ENCODE measurements at regions not wholly inside any gene's neighbourhood (a gene's known extent, or its start where the extent isn't known, plus 50 kb on each side); places are given as distances from the start of the nearest gene placed in this dataset.

DNA sequence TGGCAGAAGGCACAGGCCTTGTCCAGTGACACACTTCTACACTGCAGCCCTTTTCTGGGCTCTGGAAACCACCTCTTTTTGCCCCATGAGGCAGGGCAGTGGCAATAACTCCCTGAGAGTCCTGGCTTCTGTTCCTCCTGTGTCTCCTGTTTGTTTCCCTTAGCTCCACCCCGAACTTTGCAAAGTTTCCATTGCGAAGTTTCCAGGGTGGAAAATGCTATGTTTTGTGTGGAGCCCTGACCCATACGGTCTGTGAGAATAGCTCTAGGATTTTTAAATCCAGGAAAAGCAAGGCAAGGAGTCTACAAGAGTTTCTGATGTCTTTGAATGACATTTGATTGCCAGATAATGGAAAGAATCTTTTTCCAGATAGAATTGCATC is 92.2 kb upstream of the AKR1E2 start:
- H3K27me3 ChIP-seq = no peaks in the 10 kb centered on the region
- no peak overlapping the region for H3K27ac ChIP-seq
- no peaks in the 10 kb centered on the region for H3K9me3 ChIP-seq
- H3K4me3 ChIP-seq = no peak overlapping the region
- no peak for DNase-seq (ENCODE audit: low spot score)
- no peaks in the 10 kb centered on the region for H3K36me3 ChIP-seq
- H3K4me1 ChIP-seq = no peaks in the 10 kb centered on the region
- TF ChIP-seq, protein P1, sequence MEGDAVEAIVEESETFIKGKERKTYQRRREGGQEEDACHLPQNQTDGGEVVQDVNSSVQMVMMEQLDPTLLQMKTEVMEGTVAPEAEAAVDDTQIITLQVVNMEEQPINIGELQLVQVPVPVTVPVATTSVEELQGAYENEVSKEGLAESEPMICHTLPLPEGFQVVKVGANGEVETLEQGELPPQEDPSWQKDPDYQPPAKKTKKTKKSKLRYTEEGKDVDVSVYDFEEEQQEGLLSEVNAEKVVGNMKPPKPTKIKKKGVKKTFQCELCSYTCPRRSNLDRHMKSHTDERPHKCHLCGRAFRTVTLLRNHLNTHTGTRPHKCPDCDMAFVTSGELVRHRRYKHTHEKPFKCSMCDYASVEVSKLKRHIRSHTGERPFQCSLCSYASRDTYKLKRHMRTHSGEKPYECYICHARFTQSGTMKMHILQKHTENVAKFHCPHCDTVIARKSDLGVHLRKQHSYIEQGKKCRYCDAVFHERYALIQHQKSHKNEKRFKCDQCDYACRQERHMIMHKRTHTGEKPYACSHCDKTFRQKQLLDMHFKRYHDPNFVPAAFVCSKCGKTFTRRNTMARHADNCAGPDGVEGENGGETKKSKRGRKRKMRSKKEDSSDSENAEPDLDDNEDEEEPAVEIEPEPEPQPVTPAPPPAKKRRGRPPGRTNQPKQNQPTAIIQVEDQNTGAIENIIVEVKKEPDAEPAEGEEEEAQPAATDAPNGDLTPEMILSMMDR (IDR thresholded peaks at IDR 0.05) = no peak

DNA sequence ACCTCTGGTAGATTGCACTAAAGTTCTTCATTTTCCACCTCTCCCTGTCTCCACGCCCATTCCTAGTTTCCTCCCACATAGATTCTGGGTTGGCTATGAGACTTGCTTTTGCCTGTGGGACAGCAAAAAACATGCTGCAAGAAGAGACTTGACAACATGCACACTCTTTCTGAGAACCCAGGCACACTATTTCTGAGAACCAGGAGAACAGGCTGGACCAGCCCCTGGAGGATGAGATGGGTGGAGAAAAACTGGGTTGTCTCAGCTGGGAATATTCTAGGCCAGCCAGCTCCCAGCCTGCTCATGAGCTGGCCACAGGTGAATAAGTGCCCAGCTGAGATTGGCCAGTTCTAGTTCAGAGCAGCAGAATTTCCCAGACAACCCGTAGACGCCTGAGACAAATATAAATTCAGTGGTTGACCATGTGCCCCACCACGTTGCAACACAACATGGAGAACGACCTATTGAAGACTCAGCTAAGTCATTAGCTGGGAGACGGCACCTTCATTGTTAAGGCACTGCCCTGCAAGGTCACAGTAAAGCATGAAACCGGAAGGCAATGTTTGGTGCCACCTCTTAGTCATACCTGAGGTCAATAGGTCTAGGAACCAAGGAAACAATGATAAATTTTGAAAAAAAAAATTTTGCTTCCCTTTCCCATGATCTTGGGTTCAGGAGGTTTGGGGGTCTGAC is 92.7 kb upstream of the AKR1E2 start:
- no peak overlapping the region for H3K27ac ChIP-seq

DNA sequence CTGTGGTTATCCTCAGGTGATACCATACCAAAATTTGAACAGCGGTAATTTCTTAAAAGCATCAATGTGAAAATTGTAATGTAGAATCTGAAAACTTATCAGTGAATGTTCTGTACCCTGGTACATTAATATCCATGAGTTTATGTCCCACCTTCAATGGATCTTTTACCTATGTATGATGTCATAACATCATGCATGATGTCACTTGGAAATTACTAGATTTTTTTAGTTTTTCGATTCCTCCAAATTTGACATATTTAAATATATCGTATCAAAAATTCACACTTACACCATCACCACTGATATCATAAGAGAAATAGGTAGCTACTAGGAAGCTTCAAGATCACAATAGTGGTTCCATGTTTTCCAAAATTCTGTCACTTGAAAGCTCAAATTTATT is 95.0 kb upstream of the AKR1E2 start:
- TF ChIP-seq, protein P1 (IDR thresholded peaks at IDR 0.05) = no peak
- Histone ChIP-seq H3K4me3 (no peak overlapping the region), H3K4me1 (no peaks in the 10 kb centered on the region)

More for the DNA sequence above, 92.7 kb upstream of the AKR1E2 start:
- Histone ChIP-seq H3K27me3 (no peaks in the 10 kb centered on the region), H3K4me3 (no peak overlapping the region), H3K36me3 (no peaks in the 10 kb centered on the region), H3K4me1 (no peaks in the 10 kb centered on the region), H3K9me3 (no peaks in the 10 kb centered on the region)
- TF ChIP-seq, protein P1 (IDR thresholded peaks at IDR 0.05) = no peak
- no peak for DNase-seq (ENCODE audit: low spot score)

DNA sequence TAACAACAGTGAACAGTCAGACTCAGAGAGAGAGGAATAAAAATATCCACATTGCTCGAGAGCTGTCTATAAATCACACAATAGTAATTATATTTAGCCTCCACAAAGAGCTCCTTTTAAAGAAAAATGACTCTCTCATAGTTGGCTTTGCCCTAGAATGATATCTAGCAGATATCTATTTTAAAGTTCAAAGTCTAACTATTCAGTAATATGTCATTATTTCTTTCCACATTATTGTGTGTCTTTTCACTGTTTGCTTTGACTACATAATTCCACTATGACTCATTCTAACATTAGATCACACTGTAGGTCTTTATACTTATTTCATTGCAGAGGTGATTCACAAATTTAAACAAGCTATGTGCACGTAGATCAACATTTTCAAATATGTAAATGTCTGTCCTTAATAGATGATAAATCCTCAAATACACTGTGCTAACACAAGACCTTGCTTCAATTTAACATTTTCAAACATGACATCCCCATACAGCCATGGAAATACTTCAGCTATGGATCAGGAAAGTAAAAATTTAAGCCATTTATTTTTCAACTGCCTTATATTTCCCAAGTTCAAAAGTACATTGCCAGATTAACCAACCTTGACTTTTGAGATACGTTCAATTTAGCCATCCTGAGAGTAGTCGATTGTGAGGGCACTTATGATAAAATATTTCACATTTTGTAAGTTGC is 99.9 kb upstream of the AKR1E2 start:
- TF ChIP-seq, protein P1 (IDR thresholded peaks at IDR 0.05) = no peak

More for the DNA sequence above, 95.0 kb upstream of the AKR1E2 start:
- Histone ChIP-seq H3K36me3 (no peaks in the 10 kb centered on the region), H3K27ac (no peak overlapping the region), H3K9me3 (no peaks in the 10 kb centered on the region), H3K27me3 (no peaks in the 10 kb centered on the region)
- no peak for DNase-seq (ENCODE audit: low spot score)

GRCh38 chr10:4723860-4724259 is 102.1 kb upstream of the AKR1E2 start:
- no peaks in the 10 kb centered on the region for H3K27me3 ChIP-seq
- H3K36me3 ChIP-seq = no peaks in the 10 kb centered on the region
- DNase-seq (ENCODE audit: low spot score) = no peak
- no peaks in the 10 kb centered on the region for H3K9me3 ChIP-seq
- TF ChIP-seq, protein P1 (IDR thresholded peaks at IDR 0.05) = no peak
- no peak overlapping the region for H3K4me3 ChIP-seq
- H3K27ac ChIP-seq = no peak overlapping the region
- H3K4me1 ChIP-seq = no peaks in the 10 kb centered on the region

More for the DNA sequence above, 99.9 kb upstream of the AKR1E2 start:
- H3K27me3 ChIP-seq = no peaks in the 10 kb centered on the region
- no peak overlapping the region for H3K4me3 ChIP-seq
- no peak overlapping the region for H3K27ac ChIP-seq
- DNase-seq (ENCODE audit: low spot score) = no peak
- no peaks in the 10 kb centered on the region for H3K36me3 ChIP-seq
- no peaks in the 10 kb centered on the region for H3K9me3 ChIP-seq
- H3K4me1 ChIP-seq = no peaks in the 10 kb centered on the region

Data from right atrium auricular region (tissue), 2 donors.